Activated CD4-positive, alpha-beta T cell treated with anti-CD3 and anti-CD28 coated beads, Interleukin-2, Interleukin-6, amounts not matched to agents 100 ng/mL and 50 ng/mL, durations not matched to agents 16 hours and 8 hours (primary cell): ENCODE measurements at regions not wholly inside any gene's neighbourhood (a gene's known extent, or its start where the extent isn't known, plus 50 kb on each side); places are given as distances from the start of the nearest gene placed in this dataset.

Source experiments
- DNase-seq: peaks from one replicate; pipeline ENCODE4 v3.0.0-alpha.2; 2020

- no peak for DNase-seq
These were observed 418.7 kb downstream of the CBLN4 start for GRCh38 chr20:55586610-55587009.

GRCh38 chr20:55584964-55585363, 420.4 kb downstream of the CBLN4 start:
- DNase-seq = no peak

GRCh38 chr20:55584307-55584706, 421.0 kb downstream of the CBLN4 start:
- no peak for DNase-seq

- no peak for DNase-seq
These were observed 422.3 kb downstream of the CBLN4 start for GRCh38 chr20:55583036-55583435.

- no peak for DNase-seq
These were observed 422.8 kb downstream of the CBLN4 start for GRCh38 chr20:55582498-55582897.

GRCh38 chr20:55581519-55581918, 423.8 kb downstream of the CBLN4 start:
- no peak for DNase-seq

- DNase-seq = no peak
These were observed 424.8 kb downstream of the CBLN4 start for GRCh38 chr20:55580475-55580874.

- DNase-seq = no peak
These were observed 425.5 kb downstream of the CBLN4 start for GRCh38 chr20:55579802-55580201.

- no peak for DNase-seq
These were observed 428.3 kb downstream of the CBLN4 start for GRCh38 chr20:55576981-55577380.

- DNase-seq = no peak
These were observed 436.2 kb downstream of the CBLN4 start for GRCh38 chr20:55569084-55569483.

- no peak for DNase-seq
These were observed 437.5 kb downstream of the CBLN4 start for GRCh38 chr20:55567826-55568225.

GRCh38 chr20:55565096-55565773, 440.1 kb downstream of the CBLN4 start:
- DNase-seq = no peak

- no peak for DNase-seq
These were observed 444.1 kb downstream of the CBLN4 start for GRCh38 chr20:55561259-55561658.

- no peak for DNase-seq
These were observed 448.1 kb downstream of the CBLN4 start for GRCh38 chr20:55557191-55557590.

- DNase-seq = no peak
These were observed 450.2 kb downstream of the CBLN4 start for GRCh38 chr20:55555075-55555650.

- DNase-seq = no peak
These were observed 460.7 kb downstream of the CBLN4 start for GRCh38 chr20:55544638-55545037.

GRCh38 chr20:55540486-55540885, 464.8 kb downstream of the CBLN4 start:
- DNase-seq = no peak

GRCh38 chr20:55540013-55540412, 465.3 kb downstream of the CBLN4 start:
- DNase-seq = no peak

- no peak for DNase-seq
These were observed 466.9 kb downstream of the CBLN4 start for GRCh38 chr20:55538261-55538908.

- DNase-seq = no peak
These were observed 470.0 kb downstream of the CBLN4 start for GRCh38 chr20:55535366-55535765.

GRCh38 chr20:55533632-55534031, 471.7 kb downstream of the CBLN4 start:
- no peak for DNase-seq

- DNase-seq = no peak
These were observed 474.6 kb downstream of the CBLN4 start for GRCh38 chr20:55530763-55531162.

GRCh38 chr20:55528482-55528881, 476.8 kb downstream of the CBLN4 start:
- DNase-seq = no peak

GRCh38 chr20:55522296-55522815, 483.0 kb downstream of the CBLN4 start:
- DNase-seq = no peak
